Inflammatory macrophage (primary cell): ENCODE measurements at regions not wholly inside any gene's neighbourhood (a gene's known extent, or its start where the extent isn't known, plus 50 kb on each side); places are given as distances from the start of the nearest gene placed in this dataset.

Experiments
- DNase-seq, 2 donors: peaks; one replicate each; pipeline ENCODE4 v3.0.0-alpha.2; 2020 to 2022

- no peak for DNase-seq
These were observed 201.7 kb downstream of the RAMP3 start for GRCh38 chr7:45359250-45359649.

- DNase-seq: no peak
These were observed 202.2 kb downstream of the RAMP3 start for GRCh38 chr7:45359776-45360175.

- no peak for DNase-seq
These were observed 206.1 kb downstream of the RAMP3 start for GRCh38 chr7:45363669-45364068.

- DNase-seq: no peak
These were observed 207.8 kb downstream of the RAMP3 start for GRCh38 chr7:45365341-45365740.

GRCh38 chr7:45366475-45366874, 207.7 kb upstream of the ADCY1 start:
- no peak for DNase-seq

GRCh38 chr7:45367026-45367425, 207.1 kb upstream of the ADCY1 start:
- DNase-seq: no peak

GRCh38 chr7:45368129-45368807, 205.9 kb upstream of the ADCY1 start:
- no peak for DNase-seq

- no peak for DNase-seq
These were observed 189.7 kb upstream of the ADCY1 start for GRCh38 chr7:45384499-45384898.

GRCh38 chr7:45387837-45388236, 186.3 kb upstream of the ADCY1 start:
- DNase-seq: no peak

GRCh38 chr7:45389073-45389872, 184.9 kb upstream of the ADCY1 start:
- no peak for DNase-seq

GRCh38 chr7:45390180-45390579, 184.0 kb upstream of the ADCY1 start:
- DNase-seq: no peak

GRCh38 chr7:45390731-45391130, 183.4 kb upstream of the ADCY1 start:
- no peak for DNase-seq

GRCh38 chr7:45391618-45392451, 182.3 kb upstream of the ADCY1 start:
- DNase-seq: no peak

- no peak for DNase-seq
These were observed 180.0 kb upstream of the ADCY1 start for GRCh38 chr7:45394117-45394708.

GRCh38 chr7:45399069-45399468, 175.1 kb upstream of the ADCY1 start:
- DNase-seq: no peak

GRCh38 chr7:45400680-45401079, 173.5 kb upstream of the ADCY1 start:
- DNase-seq: no peak

GRCh38 chr7:45401155-45401554, 173.0 kb upstream of the ADCY1 start:
- no peak for DNase-seq

GRCh38 chr7:45401851-45402250, 172.3 kb upstream of the ADCY1 start:
- DNase-seq: no peak

- DNase-seq: peak; percentile 58 to 70
These were observed 171.5 kb upstream of the ADCY1 start for GRCh38 chr7:45402480-45403218.

GRCh38 chr7:45404622-45405021, 169.5 kb upstream of the ADCY1 start:
- DNase-seq: no peak

GRCh38 chr7:45407730-45408408, 166.3 kb upstream of the ADCY1 start:
- DNase-seq: no peak

GRCh38 chr7:45408409-45408737, 165.8 kb upstream of the ADCY1 start:
- DNase-seq: no peak
